Upper lobe of right lung (tissue), 1 donor: ENCODE measurements at regions not wholly inside any gene's neighbourhood (a gene's known extent, or its start where the extent isn't known, plus 50 kb on each side); places are given as distances from the start of the nearest gene placed in this dataset.

Source experiments
- ATAC-seq: fragments of 200-7000 bp; cut with Tn5 transposase; one replicate; pipeline ENCODE4 v1.9.1; 2020; ENCODE audit warnings: mild to moderate bottlenecking, moderate library complexity
- DNase-seq: peaks from one replicate; pipeline ENCODE4 v3.0.0-alpha.2; 2020
- H3K27ac ChIP-seq: fragments of 200-600 bp; one replicate; pipeline ENCODE4 v1.8.0; 2022
- H3K27me3 ChIP-seq: fragments of 200-600 bp; one replicate; pipeline ENCODE4 v1.8.0; 2022; ENCODE audit warnings: mild to moderate bottlenecking
- H3K36me3 ChIP-seq: fragments of 200-600 bp; one replicate; pipeline ENCODE4 v1.8.0; 2022
- H3K4me1 ChIP-seq: fragments of 200-600 bp; one replicate; pipeline ENCODE4 v1.8.0; 2022
- H3K4me3 ChIP-seq: fragments of 200-600 bp; one replicate; pipeline ENCODE4 v1.8.0; 2022; ENCODE audit warnings: mild to moderate bottlenecking
- H3K9me3 ChIP-seq: fragments of 200-600 bp; one replicate; pipeline ENCODE4 v1.8.0; 2022
- intact Hi-C: fragments of 100-400 bp; cut with DNase I; formaldehyde crosslinking; loops from one replicate; pipeline ENCODE4 v1.11.0; 2022
- TF ChIP-seq, protein P1 (sequence below): fragments of 200-600 bp; IDR thresholded peaks from one replicate; pipeline ENCODE4 v1.8.0; 2022; ENCODE audit warnings: antibody characterized with exemption
- donor health status: DM: no; HTN: yes; CAD: no; lungs with severe emphysema.

- no peak overlapping the region for H3K4me3 ChIP-seq
- intact Hi-C loops = no loop called here
- ATAC-seq (no peak), DNase-seq (no peak)
- no peaks in the 10 kb centered on the region for H3K4me1 ChIP-seq
- H3K36me3 ChIP-seq = no peaks in the 10 kb centered on the region
- TF ChIP-seq, protein P1, sequence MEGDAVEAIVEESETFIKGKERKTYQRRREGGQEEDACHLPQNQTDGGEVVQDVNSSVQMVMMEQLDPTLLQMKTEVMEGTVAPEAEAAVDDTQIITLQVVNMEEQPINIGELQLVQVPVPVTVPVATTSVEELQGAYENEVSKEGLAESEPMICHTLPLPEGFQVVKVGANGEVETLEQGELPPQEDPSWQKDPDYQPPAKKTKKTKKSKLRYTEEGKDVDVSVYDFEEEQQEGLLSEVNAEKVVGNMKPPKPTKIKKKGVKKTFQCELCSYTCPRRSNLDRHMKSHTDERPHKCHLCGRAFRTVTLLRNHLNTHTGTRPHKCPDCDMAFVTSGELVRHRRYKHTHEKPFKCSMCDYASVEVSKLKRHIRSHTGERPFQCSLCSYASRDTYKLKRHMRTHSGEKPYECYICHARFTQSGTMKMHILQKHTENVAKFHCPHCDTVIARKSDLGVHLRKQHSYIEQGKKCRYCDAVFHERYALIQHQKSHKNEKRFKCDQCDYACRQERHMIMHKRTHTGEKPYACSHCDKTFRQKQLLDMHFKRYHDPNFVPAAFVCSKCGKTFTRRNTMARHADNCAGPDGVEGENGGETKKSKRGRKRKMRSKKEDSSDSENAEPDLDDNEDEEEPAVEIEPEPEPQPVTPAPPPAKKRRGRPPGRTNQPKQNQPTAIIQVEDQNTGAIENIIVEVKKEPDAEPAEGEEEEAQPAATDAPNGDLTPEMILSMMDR = no peak
- H3K9me3 ChIP-seq = peaks cover 4% of the 10 kb centered on the region
- H3K27me3 ChIP-seq = no peaks in the 10 kb centered on the region
- H3K27ac ChIP-seq = no peak overlapping the region
Measured at GRCh38 chr16:35753559-35754390, 2294.4 kb downstream of the TP53TG3F start.

GRCh38 chr16:35754391-35755369, 2295.3 kb downstream of the TP53TG3F start:
- TF ChIP-seq, protein P1 = no peak
- no peak overlapping the region for H3K4me3 ChIP-seq
- intact Hi-C loops = no loop called here
- H3K36me3 ChIP-seq = no peaks in the 10 kb centered on the region
- H3K27me3 ChIP-seq = no peaks in the 10 kb centered on the region
- H3K27ac ChIP-seq = no peak overlapping the region
- no peak for ATAC-seq
- no peaks in the 10 kb centered on the region for H3K4me1 ChIP-seq
- no peak for DNase-seq
- peaks cover 4% of the 10 kb centered on the region for H3K9me3 ChIP-seq

GRCh38 chr16:35788381-35788780, 2329.0 kb downstream of the TP53TG3F start:
- DNase-seq = no peak
- TF ChIP-seq, protein P1 = no peak
- ATAC-seq = no peak
- Histone ChIP-seq H3K36me3 (no peaks in the 10 kb centered on the region), H3K27ac (no peak overlapping the region), H3K4me1 (no peaks in the 10 kb centered on the region), H3K27me3 (no peaks in the 10 kb centered on the region), H3K4me3 (no peak overlapping the region), H3K9me3 (peaks cover 13% of the 10 kb centered on the region)
- intact Hi-C loops = no loop called here

DNA sequence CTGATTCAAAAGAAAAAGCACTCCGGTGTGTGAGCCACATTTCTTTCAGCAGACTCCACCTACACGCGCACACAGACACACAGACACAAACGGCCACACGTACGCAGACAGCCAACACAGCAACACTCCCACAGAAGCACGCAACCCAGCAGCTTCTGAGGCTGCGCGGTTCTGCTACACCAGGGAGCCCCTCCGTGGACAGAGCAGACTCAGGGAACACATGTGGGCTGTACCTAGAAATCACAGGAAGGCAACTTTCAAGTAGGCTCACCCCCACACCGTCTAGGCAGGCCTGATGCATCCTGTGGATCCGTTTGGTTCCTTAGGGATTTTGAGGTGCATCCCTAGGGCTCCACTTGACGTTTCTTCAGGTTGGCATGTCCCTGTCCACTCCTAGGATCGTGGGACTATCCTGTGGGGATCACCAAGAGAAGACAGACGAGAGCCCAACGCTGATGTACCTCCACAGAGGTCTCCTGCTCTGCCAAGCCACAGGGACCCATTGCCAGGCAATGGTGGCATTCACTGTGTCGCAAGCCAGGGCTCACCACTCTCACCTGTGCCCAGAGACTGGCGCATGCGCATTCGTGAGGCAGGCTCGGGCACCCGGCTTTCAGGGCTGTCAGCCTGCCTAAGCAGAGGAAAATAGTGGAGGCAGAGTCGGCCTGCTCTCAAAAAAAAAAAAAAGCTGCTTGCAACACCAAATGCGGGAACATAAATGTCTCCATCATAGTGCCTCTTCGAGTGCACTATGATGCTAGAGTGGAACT, 2333.3 kb downstream of the TP53TG3F start:
- Histone ChIP-seq H3K4me3 (no peak overlapping the region), H3K27ac (no peak overlapping the region), H3K9me3 (no peaks in the 10 kb centered on the region), H3K4me1 (no peaks in the 10 kb centered on the region), H3K36me3 (no peaks in the 10 kb centered on the region), H3K27me3 (no peaks in the 10 kb centered on the region)
- intact Hi-C loops = no loop called here
- no peak for ATAC-seq
- TF ChIP-seq, protein P1 = no peak
- DNase-seq = peak; percentile 51

DNA sequence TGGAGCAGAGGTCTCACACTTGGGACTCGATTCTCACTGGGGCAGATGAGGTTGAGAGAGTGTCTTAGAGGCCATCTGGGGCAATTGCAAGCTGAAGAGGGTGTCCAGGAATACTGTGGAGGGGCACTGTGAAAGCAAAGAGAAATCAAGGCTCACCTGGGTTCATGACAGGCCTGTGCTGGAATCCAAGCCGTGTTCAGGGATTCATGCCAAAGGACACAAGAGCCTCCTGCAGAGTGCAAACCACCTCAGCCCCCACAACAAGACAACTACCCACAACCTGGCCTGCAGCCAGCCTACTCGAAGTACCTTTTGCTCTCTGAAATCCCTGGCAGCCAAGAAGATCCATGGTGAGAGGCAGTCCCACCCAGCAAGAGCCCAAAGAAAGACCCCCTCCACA, 2334.2 kb downstream of the TP53TG3F start:
- intact Hi-C loops = no loop called here
- peaks cover 2% of the 10 kb centered on the region for H3K9me3 ChIP-seq

More for the DNA sequence above, 2334.2 kb downstream of the TP53TG3F start:
- Histone ChIP-seq H3K27ac (no peak overlapping the region), H3K4me1 (no peaks in the 10 kb centered on the region), H3K36me3 (no peaks in the 10 kb centered on the region), H3K4me3 (no peak overlapping the region), H3K27me3 (no peaks in the 10 kb centered on the region)
- peak; percentile 32 for DNase-seq
- TF ChIP-seq, protein P1 = no peak
- ATAC-seq = no peak
